Mucosa of descending colon (tissue), 3 donors: ENCODE measurements at regions not wholly inside any gene's neighbourhood (a gene's known extent, or its start where the extent isn't known, plus 50 kb on each side); places are given as distances from the start of the nearest gene placed in this dataset.
A peak's percentile ranks its signal among the peaks of the same experiment; 100 is the strongest.

Source experiments
- ATAC-seq: fragments of 200-7000 bp; cut with Tn5 transposase; one replicate; pipeline ENCODE4 v1.9.1; 2020; ENCODE audit warnings: mild to moderate bottlenecking, moderate library complexity
- DNase-seq, 3 donors: peaks; one replicate each; pipeline ENCODE4 v3.0.0-alpha.2; 2020
- H3K36me3 ChIP-seq: fragments of 200-600 bp; one replicate; pipeline ENCODE4 v1.8.0; 2021; ENCODE audit warnings: low read depth, mild to moderate bottlenecking
- H3K4me1 ChIP-seq: fragments of 200-600 bp; one replicate; pipeline ENCODE4 v1.8.0; 2021; ENCODE audit warnings: low read depth, mild to moderate bottlenecking
- H3K4me3 ChIP-seq: fragments of 200-600 bp; one replicate; pipeline ENCODE4 v1.8.0; 2021; ENCODE audit warnings: mild to moderate bottlenecking
- H3K9me3 ChIP-seq: fragments of 200-600 bp; one replicate; pipeline ENCODE4 v1.8.0; 2021; ENCODE audit warnings: mild to moderate bottlenecking
- intact Hi-C, 2 donors: fragments of 100-400 bp; cut with DNase I in 1 of 2; cut with micrococcal nuclease in 1 of 2; formaldehyde crosslinking; loops; one replicate each; pipeline versions ENCODE4 v1.11.0 to v1.11.1; 2022; cut with DNase I, micrococcal nuclease
- TF ChIP-seq, protein P1 (sequence below): fragments of 200-600 bp; IDR thresholded peaks from one replicate; pipeline ENCODE4 v1.8.0; 2022; ENCODE audit warnings: antibody characterized with exemption, mild to moderate bottlenecking
- donor health status: DM: no; HTN: no; CAD: no; lungs with moderate emphysema.
- donor health status: DM: no; HTN: no; CAD: no.
- donor health status: DM: no; HTN: yes; CAD: no.

DNA sequence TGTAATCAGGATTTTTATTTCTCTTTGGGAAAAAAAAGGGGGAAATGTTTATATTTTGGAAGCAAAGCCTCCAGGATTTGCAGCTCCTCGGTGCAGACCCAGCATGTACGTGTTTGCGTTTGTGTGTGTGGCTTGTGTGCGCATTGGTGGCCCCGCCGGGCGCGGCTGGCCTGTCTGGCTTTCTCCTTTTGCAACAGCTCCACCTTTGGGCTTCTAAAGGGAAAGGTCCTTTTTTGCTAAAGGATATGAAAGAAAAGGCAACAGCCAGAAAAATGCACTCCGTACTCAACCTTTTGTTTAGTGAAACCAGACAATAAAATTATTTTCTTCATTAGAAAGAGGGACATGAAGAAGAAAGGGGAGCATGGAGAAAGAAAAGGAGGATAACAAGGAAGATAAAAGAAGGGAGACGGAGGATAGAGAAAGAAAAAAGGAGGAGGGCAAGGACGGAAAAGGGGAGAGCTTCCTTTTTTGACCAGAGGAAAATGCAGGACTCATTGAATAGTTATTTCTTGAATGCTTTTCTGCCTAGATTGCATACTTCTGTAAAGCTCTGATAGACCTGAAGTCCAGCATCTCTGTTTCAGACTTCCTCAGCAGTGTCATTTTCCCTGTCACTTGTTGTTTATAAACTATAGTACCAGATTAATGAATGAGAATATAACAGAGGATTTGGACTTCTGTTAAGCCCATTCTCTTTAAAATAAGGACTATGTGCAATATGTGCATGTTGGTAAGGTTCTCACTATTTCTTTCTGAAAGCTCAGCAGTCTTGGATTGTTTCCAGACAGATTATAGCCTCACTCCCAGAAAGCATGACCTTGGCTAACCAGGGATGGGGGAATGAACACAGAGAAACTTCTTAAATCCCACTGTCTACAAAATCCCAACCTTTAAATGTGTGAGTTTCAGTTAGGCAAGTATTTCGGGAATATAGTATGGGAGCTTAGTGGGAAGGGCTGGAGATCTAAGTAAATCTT, 563.1 kb upstream of the PIK3C3 start:
- TF ChIP-seq, protein P1, sequence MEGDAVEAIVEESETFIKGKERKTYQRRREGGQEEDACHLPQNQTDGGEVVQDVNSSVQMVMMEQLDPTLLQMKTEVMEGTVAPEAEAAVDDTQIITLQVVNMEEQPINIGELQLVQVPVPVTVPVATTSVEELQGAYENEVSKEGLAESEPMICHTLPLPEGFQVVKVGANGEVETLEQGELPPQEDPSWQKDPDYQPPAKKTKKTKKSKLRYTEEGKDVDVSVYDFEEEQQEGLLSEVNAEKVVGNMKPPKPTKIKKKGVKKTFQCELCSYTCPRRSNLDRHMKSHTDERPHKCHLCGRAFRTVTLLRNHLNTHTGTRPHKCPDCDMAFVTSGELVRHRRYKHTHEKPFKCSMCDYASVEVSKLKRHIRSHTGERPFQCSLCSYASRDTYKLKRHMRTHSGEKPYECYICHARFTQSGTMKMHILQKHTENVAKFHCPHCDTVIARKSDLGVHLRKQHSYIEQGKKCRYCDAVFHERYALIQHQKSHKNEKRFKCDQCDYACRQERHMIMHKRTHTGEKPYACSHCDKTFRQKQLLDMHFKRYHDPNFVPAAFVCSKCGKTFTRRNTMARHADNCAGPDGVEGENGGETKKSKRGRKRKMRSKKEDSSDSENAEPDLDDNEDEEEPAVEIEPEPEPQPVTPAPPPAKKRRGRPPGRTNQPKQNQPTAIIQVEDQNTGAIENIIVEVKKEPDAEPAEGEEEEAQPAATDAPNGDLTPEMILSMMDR, result no peak
- ATAC-seq (peak; percentile 47), DNase-seq (peak in 2 of 3 donors; percentile 25 to 28)
- no peaks in the 10 kb centered on the region for H3K4me1 ChIP-seq
- H3K9me3 ChIP-seq, result no peaks in the 10 kb centered on the region
- H3K4me3 ChIP-seq, result no peak overlapping the region
- no peaks in the 10 kb centered on the region for H3K36me3 ChIP-seq
- intact Hi-C loops, result no loop called here

DNA sequence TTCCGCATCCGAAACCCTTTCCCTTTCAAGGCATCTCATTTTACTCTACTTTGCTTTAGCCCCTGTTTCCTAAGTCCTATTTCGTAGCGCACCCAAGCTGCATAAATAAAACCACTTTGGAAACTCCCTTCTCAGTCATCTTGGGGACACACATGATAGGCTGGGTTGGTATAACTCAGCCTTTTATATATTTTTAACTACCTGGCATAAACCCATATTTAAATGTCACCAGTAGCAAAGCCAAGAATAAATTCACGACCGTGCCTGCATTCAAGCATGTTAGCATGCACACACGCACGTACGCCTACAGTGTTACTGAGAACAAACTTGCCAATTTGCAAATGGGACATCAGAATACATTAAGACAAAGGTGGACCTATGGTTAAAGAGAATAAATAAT, 564.7 kb upstream of the PIK3C3 start:
- Histone ChIP-seq H3K4me3 (no peak overlapping the region), H3K4me1 (no peaks in the 10 kb centered on the region), H3K36me3 (no peaks in the 10 kb centered on the region), H3K9me3 (no peaks in the 10 kb centered on the region)
- intact Hi-C loops, result no loop called here
- TF ChIP-seq, protein P1, result no peak
- ATAC-seq (no peak), DNase-seq (no peak)

DNA sequence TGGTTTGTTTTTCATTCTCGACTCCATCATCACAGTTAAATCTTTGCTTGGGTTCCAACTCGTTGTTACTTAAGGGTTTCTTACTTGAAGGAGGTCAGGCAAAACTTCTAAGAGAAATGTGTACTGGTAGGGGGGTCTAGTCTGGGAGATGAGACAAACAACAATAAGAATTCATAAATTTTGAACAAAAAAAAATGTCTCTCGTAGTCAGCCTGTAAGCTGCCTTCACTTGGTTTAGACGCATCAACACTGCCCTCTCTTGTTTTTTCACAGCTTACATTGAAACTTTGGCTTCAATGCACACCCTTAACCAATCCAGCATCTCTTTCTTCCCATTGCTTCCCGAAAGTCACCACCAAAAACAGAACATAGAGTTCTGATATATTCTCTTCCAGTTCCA, 576.4 kb upstream of the PIK3C3 start:
- Histone ChIP-seq H3K4me3 (no peak overlapping the region), H3K4me1 (no peaks in the 10 kb centered on the region), H3K36me3 (no peaks in the 10 kb centered on the region), H3K9me3 (no peaks in the 10 kb centered on the region)
- TF ChIP-seq, protein P1, result no peak
- DNase-seq (no peak), ATAC-seq (no peak)
- intact Hi-C loops, result no loop called here

DNA sequence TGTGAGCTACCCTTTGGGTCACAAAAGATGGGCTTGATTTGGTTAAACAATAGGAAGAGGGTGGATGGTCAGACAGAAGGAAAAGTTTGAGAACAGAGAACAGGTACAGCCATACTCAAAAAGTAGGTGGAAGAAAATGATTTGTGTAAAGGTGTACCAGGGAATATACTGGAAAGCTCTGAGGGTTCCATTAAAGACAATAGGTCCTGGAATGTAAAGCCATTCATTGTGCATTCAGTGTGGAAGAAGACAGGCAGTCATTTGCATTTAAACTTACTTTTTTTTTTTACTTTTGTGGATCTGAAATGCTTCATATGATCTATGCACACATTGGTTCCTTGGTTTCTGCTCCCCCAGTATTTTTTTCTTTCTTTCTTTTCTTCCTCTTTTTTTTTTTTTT, 581.4 kb upstream of the PIK3C3 start:
- Histone ChIP-seq H3K4me3 (no peak overlapping the region), H3K9me3 (no peaks in the 10 kb centered on the region), H3K4me1 (no peaks in the 10 kb centered on the region), H3K36me3 (no peaks in the 10 kb centered on the region)
- TF ChIP-seq, protein P1, result no peak
- intact Hi-C loops, result no loop called here
- DNase-seq (no peak), ATAC-seq (no peak)

DNA sequence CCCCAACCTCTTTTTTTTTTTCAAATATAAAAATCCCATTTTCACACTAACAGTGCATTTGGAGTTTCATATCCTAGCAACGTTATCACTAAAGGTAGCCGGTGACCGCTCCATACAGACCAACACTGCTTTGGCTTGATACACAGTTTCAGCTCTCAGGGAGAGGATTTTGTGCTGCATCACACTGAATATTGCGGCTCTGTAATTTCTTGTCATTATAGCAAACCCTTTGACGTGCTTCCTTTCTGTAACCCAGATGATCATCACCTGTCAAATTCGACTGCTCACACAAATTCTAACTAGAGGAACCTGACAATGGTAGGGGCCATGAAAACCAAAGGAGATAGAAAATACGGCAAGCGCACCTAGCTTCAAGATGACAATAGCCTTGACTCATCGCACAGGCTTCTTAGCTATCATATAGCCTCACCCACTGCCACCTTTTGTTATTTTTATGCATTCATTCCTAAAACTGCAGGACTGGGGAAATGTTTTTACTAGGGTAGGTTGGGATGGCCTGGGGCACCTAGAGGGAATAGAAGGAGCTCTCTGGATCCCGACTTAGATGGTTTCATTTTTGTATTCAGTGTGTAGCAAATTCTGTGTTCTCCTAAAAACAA, 582.9 kb upstream of the PIK3C3 start:
- intact Hi-C loops, result no loop called here
- TF ChIP-seq, protein P1, result no peak
- no peaks in the 10 kb centered on the region for H3K9me3 ChIP-seq
- H3K4me1 ChIP-seq, result no peaks in the 10 kb centered on the region
- DNase-seq (no peak), ATAC-seq (no peak)
- no peaks in the 10 kb centered on the region for H3K36me3 ChIP-seq
- no peak overlapping the region for H3K4me3 ChIP-seq
